GM23338 (cell line): ENCODE measurements at regions not wholly inside any gene's neighbourhood (a gene's known extent, or its start where the extent isn't known, plus 50 kb on each side); places are given as distances from the start of the nearest gene placed in this dataset.
A peak's percentile ranks its signal among the peaks of the same experiment; 100 is the strongest.

Source experiments
- ATAC-seq: fragments of 200-7000 bp; cut with Tn5 transposase; 3 replicates; pipeline ENCODE4 v1.9.1; 2020
- DNase-seq: peaks from one replicate; pipeline ENCODE4 v3.0.0-alpha.2; 2015; ENCODE audit warnings: low spot score
- H2AFZ ChIP-seq: fragments of 200-600 bp; sonication (generic); 2 replicates; pipeline ENCODE4 v1.8.0; 2016; ENCODE audit warnings: antibody characterized with exemption, mild to moderate bottlenecking, moderate library complexity
- H3F3A ChIP-seq: fragments of 200-600 bp; sonication (generic); replicated peaks from 2 replicates; pipeline ENCODE4 v1.8.0; 2017; ENCODE audit warnings: antibody characterized with exemption, mixed run types, low read depth
- H3K27ac ChIP-seq: fragments of 200-600 bp; sonication (generic); 2 replicates; pipeline ENCODE4 v1.6.1; 2016; ENCODE audit warnings: low read depth
- H3K27me3 ChIP-seq: fragments of 200-600 bp; sonication (generic); 2 replicates; pipeline ENCODE4 v1.8.0; 2016; ENCODE audit warnings: mild to moderate bottlenecking, mixed run types, moderate library complexity; ENCODE audit not compliant: insufficient read depth
- H3K36me3 ChIP-seq: fragments of 200-600 bp; sonication (generic); 2 replicates; pipeline ENCODE4 v1.8.0; 2016; ENCODE audit warnings: mild to moderate bottlenecking; ENCODE audit not compliant: insufficient read depth
- H3K4me1 ChIP-seq: fragments of 200-600 bp; sonication (generic); 2 replicates; pipeline ENCODE4 v1.8.0; 2016; ENCODE audit warnings: mild to moderate bottlenecking, moderate library complexity; ENCODE audit not compliant: insufficient read depth
- H3K4me2 ChIP-seq: fragments of 200-600 bp; sonication (generic); 2 replicates; pipeline ENCODE4 v1.7.1; 2017; ENCODE audit warnings: mixed run types
- H3K4me3 ChIP-seq: fragments of 200-600 bp; sonication (generic); 2 replicates; pipeline ENCODE4 v1.6.1; 2016; ENCODE audit warnings: mixed run types
- H3K79me2 ChIP-seq: fragments of 200-600 bp; sonication (generic); replicated peaks from 2 replicates; pipeline ENCODE4 v1.8.0; 2017; ENCODE audit warnings: mild to moderate bottlenecking; ENCODE audit not compliant: insufficient read depth
- H3K9me2 ChIP-seq: fragments of 200-600 bp; sonication (generic); 2 replicates; pipeline ENCODE4 v1.8.0; 2017; ENCODE audit not compliant: insufficient read depth
- H4K20me1 ChIP-seq: fragments of 200-600 bp; sonication (generic); replicated peaks from 2 replicates; pipeline ENCODE4 v1.8.0; 2017; ENCODE audit warnings: mild to moderate bottlenecking; ENCODE audit not compliant: insufficient read depth
- H3K27ac Mint-ChIP-seq: 2 replicates; pipeline ENCODE4 v1.8.0; 2020; ENCODE audit warnings: inconsistent platforms, mild to moderate bottlenecking, moderate library complexity, mixed read lengths
- H3K27me3 Mint-ChIP-seq: 3 replicates; pipeline ENCODE4 v1.8.0; 2022; ENCODE audit warnings: low read depth, mild to moderate bottlenecking, moderate library complexity, mixed read lengths, inconsistent platforms; ENCODE audit not compliant: insufficient read depth, poor library complexity
- H3K36me3 Mint-ChIP-seq: 3 replicates; pipeline ENCODE4 v1.8.0; 2021; ENCODE audit warnings: low read depth, mild to moderate bottlenecking, inconsistent platforms, moderate library complexity, mixed read lengths
- H3K4me1 Mint-ChIP-seq: 3 replicates; pipeline ENCODE4 v1.8.0; 2020; ENCODE audit warnings: mild to moderate bottlenecking, inconsistent platforms, mixed read lengths
- H3K4me3 Mint-ChIP-seq: 3 replicates; pipeline ENCODE4 v1.8.0; 2021; ENCODE audit warnings: moderate library complexity, mild to moderate bottlenecking, inconsistent platforms, mixed read lengths
- H3K9me3 Mint-ChIP-seq: 3 replicates; pipeline ENCODE4 v1.8.0; 2020; ENCODE audit warnings: moderate library complexity, mild to moderate bottlenecking, inconsistent platforms, mixed read lengths
- CTCF ChIP-seq, 2 experiments: fragments of 200-600 bp in 1 of 2; sonication (generic) in 1 of 2; conservative IDR thresholded peaks; 2 replicates each; pipeline versions ENCODE4 v1.5.1 to v1.6.1; 2016 to 2017; ENCODE audit warnings: antibody characterized with exemption in 2 of 2, low read depth in 2 of 2, mild to moderate bottlenecking in 2 of 2, moderate library complexity in 1 of 2
- ETS1 ChIP-seq: IDR thresholded peaks from 2 replicates; pipeline ENCODE4 v1.6.1; 2016; ENCODE audit warnings: antibody characterized with exemption
- EZH2 ChIP-seq: fragments of 200-600 bp; sonication (generic); IDR thresholded peaks from one replicate; pipeline ENCODE4 v1.8.0; 2017; ENCODE audit warnings: antibody characterized with exemption, mild to moderate bottlenecking, low read depth; ENCODE audit not compliant: unreplicated experiment
- REST ChIP-seq: IDR thresholded peaks from one replicate; pipeline ENCODE4 v1.6.1; 2018; ENCODE audit warnings: antibody characterized with exemption; ENCODE audit not compliant: unreplicated experiment
- ZNF114 ChIP-seq: fragments of 250-450 bp; sonication (Bioruptor Pico); IDR thresholded peaks from 2 replicates; pipeline ENCODE4 v1.5.0; 2020; ENCODE audit warnings: mild to moderate bottlenecking, moderate library complexity
- ZNF462 ChIP-seq: fragments of 250-450 bp; sonication (Bioruptor Pico); IDR thresholded peaks from 2 replicates; pipeline ENCODE4 v1.5.0; 2020; ENCODE audit warnings: mild to moderate bottlenecking, moderate library complexity

GRCh38 chr15:59818336-59818735 lies 129.2 kb upstream of the BNIP2 start (continued):
- TF ChIP-seq REST (no peak), EZH2 (no peak), CTCF (conservative IDR thresholded peaks at IDR 0.05; ENCODE audit: low read depth in 2 of 2) (no peak)

- Histone ChIP-seq H3K27me3 (no peaks in the 10 kb centered on the region), H2AFZ (peak overlapping the region; percentile 4; the same call in 1 of the 2 replicates), H3K4me2 (no peak overlapping the region), H4K20me1 (no peaks in the 10 kb centered on the region), H3F3A (no peaks in the 10 kb centered on the region), H3K4me3 (no peak overlapping the region), H3K27ac (no peak overlapping the region), H3K36me3 (no peaks in the 10 kb centered on the region), H3K79me2 (no peaks in the 10 kb centered on the region), H3K4me1 (peaks cover 14% of the 10 kb centered on the region; the same call in 1 of the 2 replicates), H3K9me2 (no peaks in the 10 kb centered on the region)
- Mint-ChIP-seq H3K36me3 (no peaks in the 10 kb centered on the region; the same call in 2 of the 3 replicates), H3K4me1 (peaks cover 21% of the 10 kb centered on the region; the same call in 2 of the 3 replicates), H3K27me3 (no peaks in the 10 kb centered on the region), H3K4me3 (no peak overlapping the region), H3K27ac (no peak overlapping the region), H3K9me3 (0 out of 3 replicates have a peak, but pooled peaks cover under 1% of the 10 kb centered on the region)
- DNase-seq, result no peak
- ATAC-seq, result no peak
- TF ChIP-seq ZNF462 (CRISPR knock-in tag) (no peak), REST (no peak), ZNF114 (CRISPR knock-in tag) (no peak), ETS1 (no peak)
Observed at GRCh38 chr15:59817834-59818233, 128.7 kb upstream of the BNIP2 start.
